HCT116 (cell line): ENCODE measurements at regions not wholly inside any gene's neighbourhood (a gene's known extent, or its start where the extent isn't known, plus 50 kb on each side); places are given as distances from the start of the nearest gene placed in this dataset.

Experiments used
- ATAC-seq: fragments of 200-7000 bp; cut with Tn5 transposase; 2 replicates; pipeline ENCODE4 v1.9.1; 2020; ENCODE audit warnings: mild to moderate bottlenecking, moderate library complexity
- BruUV-seq: library from RNA; stranded (reverse); fragments of 400-500 nt; replicated peaks from 2 replicates; lab custom pipeline; 2021; lab: Mats Ljungman, UMichigan
- CTCF ChIA-PET: fragments of 300-600 bp; sonication (Branson Sonifier 250); formaldehyde crosslinking; loops from one replicate; lab custom pipeline; 2021; ENCODE audit warnings: antibody characterized with exemption; lab: Charles Lee
- POLR2A ChIA-PET: fragments of 300-600, 350-600 bp; sonication (Branson Sonifier 250); formaldehyde crosslinking; loops from one replicate; lab custom pipeline; 2021; ENCODE audit warnings: antibody characterized with exemption; lab: Charles Lee
- RAD21 ChIA-PET, 2 experiments: fragments of 300-600 bp; sonication (Branson Sonifier 250); formaldehyde crosslinking; loops; one replicate each; lab custom pipeline; 2023; ENCODE audit warnings: low total read pairs in 2 of 2; ENCODE audit not compliant: uncharacterized antibody in 2 of 2, unreplicated experiment in 2 of 2, low non-redundant PET in 1 of 2; lab: Charles Lee
- DNase-seq: peaks from one replicate; pipeline ENCODE4 v3.0.0-alpha.2; 2010; ENCODE audit warnings: low read depth, low spot score
- H2AFZ ChIP-seq: fragments of 200-600 bp; shearing (Covaris generic), sonication (generic); 2 replicates; pipeline ENCODE4 v1.6.1; 2017; ENCODE audit warnings: low read depth, mixed run types, mixed read lengths, antibody characterized with exemption, low read length; ENCODE audit not compliant: poor library complexity, severe bottlenecking
- H3K27ac ChIP-seq: 2 replicates; pipeline ENCODE4 v1.5.1; 2012; ENCODE audit warnings: low read depth, low read length
- H3K27me3 ChIP-seq: fragments of 200-600 bp; sonication (generic); 2 replicates; pipeline ENCODE4 v1.6.1; 2016; ENCODE audit warnings: mixed run types, low read length, mixed read lengths; ENCODE audit not compliant: insufficient read depth
- H3K36me3 ChIP-seq, 2 experiments: fragments of 200-500 bp in 1 of 2; fragments of 200-600 bp in 1 of 2; sonication (Bioruptor generic) in 1 of 2; sonication (generic) in 1 of 2; 2 replicates each; pipeline versions ENCODE4 v1.5.1 to v1.6.1; 2014 to 2016; ENCODE audit warnings: low read length in 2 of 2, inconsistent platforms in 1 of 2, mixed read lengths in 1 of 2, mixed run types in 1 of 2; ENCODE audit not compliant: insufficient read depth in 2 of 2, control insufficient read depth in 1 of 2
- H3K4me1 ChIP-seq, 2 experiments: fragments of 200-600 bp in 1 of 2; sonication (generic) in 1 of 2; 2 replicates each; pipeline versions ENCODE4 v1.5.1 to v1.6.1; 2012 to 2017; ENCODE audit warnings: low read length in 2 of 2, inconsistent platforms in 1 of 2, mild to moderate bottlenecking in 1 of 2, mixed read lengths in 1 of 2, mixed run types in 1 of 2, moderate library complexity in 1 of 2; ENCODE audit not compliant: insufficient read depth in 2 of 2, control insufficient read depth in 1 of 2
- H3K4me2 ChIP-seq: fragments of 200-600 bp; sonication (generic); 2 replicates; pipeline ENCODE4 v1.6.1; 2017; ENCODE audit warnings: mixed run types, low read length, mixed read lengths
- H3K4me3 ChIP-seq, 2 experiments: fragments of 200-600 bp in 1 of 2; sonication (generic) in 1 of 2; replicated peaks in 1 of 2; 2 replicates each; pipeline ENCODE4 v1.5.1; 2011 to 2016; ENCODE audit warnings: low read length in 2 of 2, control low read depth in 1 of 2, low read depth in 1 of 2, mild to moderate bottlenecking in 1 of 2, mixed read lengths in 1 of 2, mixed run types in 1 of 2
- H3K79me2 ChIP-seq: fragments of 200-600 bp; sonication (generic); 2 replicates; pipeline ENCODE4 v1.6.1; 2017; ENCODE audit warnings: mild to moderate bottlenecking, mixed run types, low read length, moderate library complexity, mixed read lengths; ENCODE audit not compliant: insufficient read depth
- H3K9ac ChIP-seq: fragments of 200-600 bp; sonication (generic); 2 replicates; pipeline ENCODE4 v1.6.1; 2016; ENCODE audit warnings: low read length, mixed read lengths
- H3K9me2 ChIP-seq: fragments of 200-600 bp; sonication (generic), shearing (Covaris generic); 2 replicates; pipeline ENCODE4 v1.6.1; 2017; ENCODE audit warnings: mixed run types, mild to moderate bottlenecking, moderate library complexity; ENCODE audit not compliant: insufficient read depth
- H3K9me3 ChIP-seq, 2 experiments: fragments of 200-500 bp in 1 of 2; fragments of 200-600 bp in 1 of 2; sonication (Bioruptor generic) in 1 of 2; sonication (generic) in 1 of 2; 2 replicates each; pipeline ENCODE4 v1.6.1; 2014 to 2017; ENCODE audit warnings: low read length in 2 of 2, mixed read lengths in 2 of 2, inconsistent platforms in 1 of 2, low read depth in 1 of 2, mild to moderate bottlenecking in 1 of 2, mixed run types in 1 of 2, moderate library complexity in 1 of 2; ENCODE audit not compliant: control insufficient read depth in 1 of 2, insufficient read depth in 1 of 2
- H4K20me1 ChIP-seq: fragments of 200-600 bp; sonication (generic), shearing (Covaris generic); 2 replicates; pipeline ENCODE4 v1.6.1; 2017; ENCODE audit warnings: mixed run types, mild to moderate bottlenecking, moderate library complexity; ENCODE audit not compliant: insufficient read depth
- ATF3 ChIP-seq: IDR thresholded peaks from 2 replicates; pipeline ENCODE4 v1.6.1; 2012
- CBX3 ChIP-seq: IDR thresholded peaks from 2 replicates; pipeline ENCODE4 v1.6.1; 2012; ENCODE audit warnings: low read depth
- CEBPB ChIP-seq: IDR thresholded peaks from 2 replicates; pipeline ENCODE4 v1.6.1; 2012; ENCODE audit warnings: low read depth
- CTCF ChIP-seq, 3 experiments: fragments of 200-600 bp in 1 of 3; sonication (generic) in 1 of 3; IDR thresholded peaks in 2 of 3; conservative IDR thresholded peaks in 1 of 3; 2 replicates each; pipeline ENCODE4 v1.5.1; 2012 to 2017; ENCODE audit warnings: low read depth in 2 of 3, low read length in 2 of 3, antibody characterized with exemption in 1 of 3, borderline replicate concordance in 1 of 3, control low read depth in 1 of 3, mild to moderate bottlenecking in 1 of 3, mixed read lengths in 1 of 3, mixed run types in 1 of 3, moderate library complexity in 1 of 3; ENCODE audit not compliant: insufficient read depth in 1 of 3
- EGR1 ChIP-seq: IDR thresholded peaks from 2 replicates; pipeline ENCODE4 v1.6.1; 2012; ENCODE audit warnings: low read depth
- EZH2phosphoT487 ChIP-seq: fragments of 200-600 bp; IDR thresholded peaks from 2 replicates; pipeline ENCODE4 v1.6.1; 2018; ENCODE audit warnings: antibody characterized with exemption, borderline replicate concordance
- JUND ChIP-seq: IDR thresholded peaks from 2 replicates; pipeline ENCODE4 v1.6.1; 2012
- MAX ChIP-seq: IDR thresholded peaks from 2 replicates; pipeline ENCODE4 v1.6.1; 2012
- POLR2A ChIP-seq: IDR thresholded peaks from 2 replicates; pipeline ENCODE4 v1.7.0; 2011; ENCODE audit warnings: borderline replicate concordance; ENCODE audit not compliant: insufficient read depth, insufficient read length; ENCODE audit errors: extremely low read depth
- POLR2AphosphoS5 ChIP-seq: IDR thresholded peaks from 2 replicates; pipeline ENCODE4 v1.6.1; 2011; ENCODE audit warnings: mild to moderate bottlenecking, low read depth, low read length, moderate library complexity
- SP1 ChIP-seq: IDR thresholded peaks from 2 replicates; pipeline ENCODE4 v1.6.1; 2012; ENCODE audit warnings: low read depth
- TCF7L2 ChIP-seq: IDR thresholded peaks from 2 replicates; pipeline ENCODE4 v1.7.0; 2011; ENCODE audit warnings: borderline replicate concordance, inconsistent platforms; ENCODE audit not compliant: insufficient read depth, insufficient read length; ENCODE audit errors: extremely low read depth
- YY1 ChIP-seq: IDR thresholded peaks from 2 replicates; pipeline ENCODE4 v1.6.1; 2011; ENCODE audit warnings: low read length, low read depth, moderate library complexity, mild to moderate bottlenecking; ENCODE audit not compliant: insufficient replicate concordance; ENCODE audit errors: extremely low read depth
- ZBTB33 ChIP-seq: IDR thresholded peaks from 2 replicates; pipeline ENCODE4 v1.6.1; 2011; ENCODE audit warnings: mild to moderate bottlenecking, low read length, moderate library complexity; ENCODE audit not compliant: insufficient replicate concordance; ENCODE audit errors: extremely low read depth
- ZNF274 ChIP-seq: fragments of 200-500 bp; sonication (Bioruptor generic); IDR thresholded peaks from 2 replicates; pipeline ENCODE4 v1.6.1; 2014; ENCODE audit warnings: mild to moderate bottlenecking, low read depth, low read length, inconsistent platforms
- intact Hi-C: fragments of 100-400 bp; cut with micrococcal nuclease; formaldehyde crosslinking; loops from 2 replicates; pipeline ENCODE4 v1.10.0; 2022

- TF ChIP-seq ZBTB33 (no peak), JUND (no peak), CTCF (IDR thresholded peaks at IDR 0.05 in 2 of 3, conservative IDR thresholded peaks at IDR 0.05 in 1 of 3; ENCODE audit: borderline replicate concordance in 1 of 3, insufficient read depth in 1 of 3, low read depth in 2 of 3, low read length in 2 of 3) (no peak), MAX (no peak), CEBPB (no peak), CBX3 (no peak), ZNF274 (no peak), POLR2AphosphoS5 (no peak), EZH2phosphoT487 (no peak)
Observed at GRCh38 chr4:127138586-127138985, 494.2 kb upstream of the INTU start (continued).

GRCh38 chr4:127139788-127140286, 492.9 kb upstream of the INTU start:
- BruUV-seq = no TSS peak
- H3K27ac ChIP-seq = no peak overlapping the region
- no peaks in the 10 kb centered on the region for H3K36me3 ChIP-seq
- no peaks in the 10 kb centered on the region for H3K9me3 ChIP-seq
- TF ChIP-seq EGR1 (no peak), POLR2A (no peak), MAX (no peak), CBX3 (no peak), TCF7L2 (no peak), ZNF274 (no peak), ZBTB33 (no peak), YY1 (no peak), JUND (no peak), CEBPB (no peak), POLR2AphosphoS5 (no peak), ATF3 (no peak), SP1 (no peak)
- no peaks in the 10 kb centered on the region for H3K79me2 ChIP-seq
- H4K20me1 ChIP-seq = no peaks in the 10 kb centered on the region
- H3K4me1 ChIP-seq = no peaks in the 10 kb centered on the region
- H3K9me2 ChIP-seq = no peaks in the 10 kb centered on the region; the same call in 1 of the 2 replicates
- H2AFZ ChIP-seq = no peak overlapping the region
- ATAC-seq (no peak), DNase-seq (no peak)
- no peaks in the 10 kb centered on the region for H3K27me3 ChIP-seq
- H3K9ac ChIP-seq = no peak overlapping the region
- ChIA-PET CTCF (no interaction called here), RAD21 (no interaction called here), POLR2A (no interaction called here)
- intact Hi-C loops = no loop called here
- no peak overlapping the region for H3K4me3 ChIP-seq
- no peak overlapping the region for H3K4me2 ChIP-seq
